H1 (cell line): ENCODE measurements at regions not wholly inside any gene's neighbourhood (a gene's known extent, or its start where the extent isn't known, plus 50 kb on each side); places are given as distances from the start of the nearest gene placed in this dataset.

Source experiments
- CTCF ChIA-PET: fragments of 300-600 bp; sonication (Branson Sonifier 250); formaldehyde crosslinking; loops from one replicate; lab custom pipeline; 2021; ENCODE audit not compliant: partially characterized antibody; lab: Charles Lee
- POLR2A ChIA-PET: fragments of 300-600 bp; sonication (Branson Sonifier 250); formaldehyde crosslinking; loops from one replicate; lab custom pipeline; 2021; ENCODE audit warnings: inconsistent platforms; ENCODE audit not compliant: partially characterized antibody; lab: Charles Lee
- DNase-seq, 2 experiments: peaks; one replicate each; pipeline versions ENCODE4 v3.0.0 to v3.0.0-alpha.2; 2010 to 2022; ENCODE audit warnings: low spot score in 2 of 2, low read depth in 1 of 2, mixed read lengths in 1 of 2
- FAIRE-seq: peaks from 2 replicates; lab custom pipeline; 2011; peaks lifted over from hg19 to GRCh38; lab: Jason Lieb, UNC
- H2AFZ ChIP-seq: 2 replicates; pipeline ENCODE4 v1.8.1; 2012; ENCODE audit warnings: low read length, inconsistent platforms
- H2AK5ac ChIP-seq: 2 replicates; pipeline ENCODE4 v1.6.1; 2013; ENCODE audit warnings: low read depth, low read length
- H2BK120ac ChIP-seq: replicated peaks from 2 replicates; pipeline ENCODE3; 2013; ENCODE audit warnings: low read depth, low read length, inconsistent platforms
- H2BK12ac ChIP-seq: 2 replicates; pipeline ENCODE4 v1.6.1; 2013; ENCODE audit warnings: low read depth, low read length
- H2BK15ac ChIP-seq: 2 replicates; pipeline ENCODE4 v1.6.1; 2013; ENCODE audit warnings: low read length
- H2BK20ac ChIP-seq: 2 replicates; pipeline ENCODE4 v1.6.1; 2013; ENCODE audit warnings: low read length
- H2BK5ac ChIP-seq: 2 replicates; pipeline ENCODE4 v1.6.1; 2013; ENCODE audit warnings: low read depth, low read length
- H3K14ac ChIP-seq: 2 replicates; pipeline ENCODE4 v1.6.1; 2013; ENCODE audit warnings: inconsistent platforms; ENCODE audit not compliant: insufficient read length
- H3K18ac ChIP-seq: 2 replicates; pipeline ENCODE4 v1.6.1; 2013; ENCODE audit warnings: low read length; ENCODE audit errors: extremely low read depth
- H3K23ac ChIP-seq: 2 replicates; pipeline ENCODE4 v1.6.1; 2013; ENCODE audit warnings: inconsistent platforms; ENCODE audit not compliant: insufficient read length
- H3K23me2 ChIP-seq: 2 replicates; pipeline ENCODE4 v1.6.1; 2013; ENCODE audit warnings: low read depth, low read length
- H3K27ac ChIP-seq: 2 replicates; pipeline ENCODE4 v1.6.1; 2011; ENCODE audit warnings: low read depth, low read length, inconsistent platforms
- H3K27me3 ChIP-seq, 4 experiments: replicated peaks in 1 of 4; 1 replicate in 1 of 4; 2 replicates in 3 of 4; pipeline versions ENCODE4 v1.6.1 to v1.8.1; 2011 to 2013; ENCODE audit warnings: low read length in 3 of 4, mild to moderate bottlenecking in 3 of 4, inconsistent platforms in 2 of 4, mixed read lengths in 2 of 4, moderate library complexity in 1 of 4; ENCODE audit not compliant: control insufficient read depth in 3 of 4, insufficient read depth in 3 of 4; ENCODE audit errors: extremely low read depth in 1 of 4
- H3K36me3 ChIP-seq, 4 experiments: 2 replicates each; pipeline versions ENCODE4 v1.6.1 to v1.8.1; 2011 to 2013; ENCODE audit warnings: mild to moderate bottlenecking in 4 of 4, low read length in 3 of 4, moderate library complexity in 2 of 4, control low read depth in 1 of 4, inconsistent platforms in 1 of 4; ENCODE audit not compliant: insufficient read depth in 4 of 4, control insufficient read depth in 2 of 4
- H3K4ac ChIP-seq: replicated peaks from 2 replicates; pipeline ENCODE3; 2013; ENCODE audit warnings: low read length, low read depth, mixed read lengths, inconsistent platforms; ENCODE audit not compliant: insufficient read length
- H3K4me1 ChIP-seq, 4 experiments: replicated peaks in 1 of 4; 1 replicate in 1 of 4; 2 replicates in 3 of 4; pipeline versions ENCODE4 v1.6.1 to v1.8.1; 2011 to 2013; ENCODE audit warnings: low read length in 3 of 4, inconsistent platforms in 2 of 4, mixed read lengths in 1 of 4; ENCODE audit not compliant: insufficient read depth in 4 of 4, control insufficient read depth in 3 of 4
- H3K4me2 ChIP-seq, 2 experiments: 2 replicates each; pipeline versions ENCODE4 v1.6.1 to v1.8.1; 2011 to 2013; ENCODE audit warnings: low read depth in 2 of 2, low read length in 2 of 2, control low read depth in 1 of 2, inconsistent platforms in 1 of 2, mild to moderate bottlenecking in 1 of 2; ENCODE audit not compliant: insufficient read depth in 1 of 2
- H3K4me3 ChIP-seq, 4 experiments: fragments of 200-600, 300-600 bp in 1 of 4; sonication (generic), shearing (Covaris generic), sonication (Bioruptor Twin) in 1 of 4; 2 replicates each; pipeline versions ENCODE4 v1.5.1 to v1.8.1; 2011 to 2016; ENCODE audit warnings: low read length in 4 of 4, low read depth in 3 of 4, control low read depth in 2 of 4, inconsistent platforms in 2 of 4, mild to moderate bottlenecking in 2 of 4, mixed read lengths in 1 of 4, moderate library complexity in 1 of 4; ENCODE audit not compliant: insufficient read depth in 2 of 4; ENCODE audit errors: extremely low read depth in 1 of 4
- H3K56ac ChIP-seq: replicated peaks from 2 replicates; pipeline ENCODE3; 2013; ENCODE audit warnings: low read depth, mild to moderate bottlenecking, mixed read lengths, low read length, inconsistent platforms; ENCODE audit not compliant: insufficient read length
- H3K79me1 ChIP-seq: 2 replicates; pipeline ENCODE4 v1.6.1; 2013; ENCODE audit warnings: low read depth, low read length, control low read depth
- H3K79me2 ChIP-seq, 2 experiments: 2 replicates each; pipeline versions ENCODE4 v1.6.1 to v1.8.1; 2012 to 2013; ENCODE audit warnings: low read length in 2 of 2, mild to moderate bottlenecking in 2 of 2, inconsistent platforms in 1 of 2; ENCODE audit not compliant: insufficient read depth in 2 of 2, control insufficient read depth in 1 of 2
- H3K9ac ChIP-seq, 4 experiments: replicated peaks in 1 of 4; 1 replicate in 1 of 4; 2 replicates in 3 of 4; pipeline versions ENCODE4 v1.6.1 to v1.8.1; 2011 to 2013; ENCODE audit warnings: low read depth in 3 of 4, low read length in 3 of 4, control low read depth in 2 of 4, mild to moderate bottlenecking in 2 of 4, moderate library complexity in 2 of 4, inconsistent platforms in 1 of 4; ENCODE audit errors: extremely low read depth in 1 of 4
- H3K9me3 ChIP-seq, 2 experiments: 2 replicates each; pipeline versions ENCODE4 v1.6.1 to v1.8.1; 2012 to 2013; ENCODE audit warnings: mild to moderate bottlenecking in 2 of 2, moderate library complexity in 2 of 2, control low read depth in 1 of 2, inconsistent platforms in 1 of 2, low read depth in 1 of 2, low read length in 1 of 2, mixed read lengths in 1 of 2; ENCODE audit not compliant: insufficient read depth in 2 of 2
- H4K20me1 ChIP-seq, 2 experiments: replicated peaks in 1 of 2; 2 replicates each; pipeline versions ENCODE3 to v1.8.1; 2011 to 2013; ENCODE audit warnings: inconsistent platforms in 2 of 2, low read length in 2 of 2, mild to moderate bottlenecking in 1 of 2; ENCODE audit not compliant: insufficient read depth in 2 of 2, control insufficient read depth in 1 of 2
- H4K5ac ChIP-seq: 2 replicates; pipeline ENCODE4 v1.6.1; 2013; ENCODE audit warnings: low read length, low read depth, mixed read lengths, inconsistent platforms; ENCODE audit not compliant: insufficient read length
- H4K8ac ChIP-seq: 2 replicates; pipeline ENCODE4 v1.8.0; 2013; ENCODE audit warnings: mild to moderate bottlenecking, moderate library complexity, low read length, inconsistent platforms; ENCODE audit not compliant: insufficient read depth; ENCODE audit errors: extremely low read depth
- H4K91ac ChIP-seq: replicated peaks from 2 replicates; pipeline ENCODE3; 2013; ENCODE audit warnings: low read length, mixed read lengths, inconsistent platforms; ENCODE audit not compliant: insufficient read length
- CEBPB ChIP-seq: IDR thresholded peaks from 2 replicates; pipeline ENCODE4 v1.6.1; 2012; ENCODE audit warnings: low read depth, low read length
- EP300 ChIP-seq, 2 experiments: IDR thresholded peaks; 1 replicate in 1 of 2; 2 replicates in 1 of 2; pipeline ENCODE4 v1.6.1; 2011 to 2012; ENCODE audit warnings: low read depth in 2 of 2, low read length in 2 of 2, mild to moderate bottlenecking in 2 of 2, borderline replicate concordance in 1 of 2, inconsistent platforms in 1 of 2, moderate library complexity in 1 of 2
- WGBS, 2 experiments: shearing (Covaris generic) in 1 of 2; methylation state at CpG; one replicate each; pipeline versions ENCODE4 v1.1.6 to v1.1.7; 2013 to 2015; ENCODE audit warnings: low lambda C conversion rate in 2 of 2, mixed read lengths in 2 of 2, inconsistent platforms in 1 of 2, low coverage in 1 of 2, missing lambda C conversion rate in 1 of 2; ENCODE audit not compliant: insufficient replicate concordance in 2 of 2, insufficient coverage in 1 of 2, insufficient read length in 1 of 2; ENCODE audit errors: extremely low coverage in 1 of 2, missing lambda C conversion rate in 1 of 2; 5-methylcytosine and 5-hydroxymethylcytosine counted together

GRCh38 chr6:4413073-4413472, 277.7 kb upstream of the ECI2 start:
- no peak overlapping the region for H2BK120ac ChIP-seq
- H3K79me1 ChIP-seq: no peaks in the 10 kb centered on the region
- no peak overlapping the region for H3K14ac ChIP-seq
- no peak for DNase-seq
- H2AFZ ChIP-seq: no peak overlapping the region
- no peak overlapping the region for H3K27ac ChIP-seq
- no peaks in the 10 kb centered on the region for H3K79me2 ChIP-seq
- no peak overlapping the region for H4K8ac ChIP-seq
- H3K23me2 ChIP-seq: no peaks in the 10 kb centered on the region
- ChIA-PET POLR2A (no interaction called here), CTCF (no interaction called here)
- no peak overlapping the region for H3K23ac ChIP-seq
- no peak overlapping the region for H3K4ac ChIP-seq
- H3K56ac ChIP-seq: no peak overlapping the region
- H3K9me3 ChIP-seq: peaks cover 0 to 4% of the 10 kb centered on the region in 2 experiments; a peak in 1 of 4 replicates
- H2AK5ac ChIP-seq: no peak overlapping the region
- H3K9ac ChIP-seq: no peak overlapping the region
- H3K18ac ChIP-seq: no peak overlapping the region
- no peak overlapping the region for H4K91ac ChIP-seq
- FAIRE-seq: no peak
- H3K27me3 ChIP-seq: no peaks in the 10 kb centered on the region
- H2BK12ac ChIP-seq: no peak overlapping the region
- no peak overlapping the region for H3K4me2 ChIP-seq
- H3K36me3 ChIP-seq: no peaks in the 10 kb centered on the region
- no peak overlapping the region for H2BK20ac ChIP-seq
- 90% methylated on average over 3 of the region's 3 CpGs; no CpG with 5 or more reads in 1 of the 2 experiments for WGBS, 2 experiments
- no peak overlapping the region for H4K5ac ChIP-seq
- H4K20me1 ChIP-seq: no peaks in the 10 kb centered on the region
- no peak overlapping the region for H2BK5ac ChIP-seq
- H3K4me1 ChIP-seq: no peaks in the 10 kb centered on the region
- H2BK15ac ChIP-seq: no peak overlapping the region
- H3K4me3 ChIP-seq: no peak overlapping the region
- TF ChIP-seq EP300 (IDR thresholded peaks at IDR 0.05; ENCODE audit: borderline replicate concordance in 1 of 2, low read depth in 2 of 2, low read length in 2 of 2) (no peak), CEBPB (no peak)
